Activated CD4-positive, alpha-beta T cell treated with anti-CD3 and anti-CD28 coated beads, Interleukin-2, amount 10 ng/mL, durations not matched to agents 7 days and 5 days (primary cell): ENCODE measurements at regions not wholly inside any gene's neighbourhood (a gene's known extent, or its start where the extent isn't known, plus 50 kb on each side); places are given as distances from the start of the nearest gene placed in this dataset.
A peak's percentile ranks its signal among the peaks of the same experiment; 100 is the strongest.
"Not testable (repeated sequence)": the region's sequence is repeated elsewhere in the genome, so short reads cannot be mapped to it uniquely, and the experiment has no call there.

ENCODE experiments used
- CTCF ChIA-PET: fragments of 350-600 bp; sonication (Branson Sonifier 250); formaldehyde crosslinking; loops from one replicate; lab custom pipeline; 2021; ENCODE audit warnings: antibody characterized with exemption; lab: Charles Lee
- POLR2A ChIA-PET: fragments of 350-600 bp; sonication (Branson Sonifier 250); formaldehyde crosslinking; loops from one replicate; lab custom pipeline; 2021; ENCODE audit warnings: antibody characterized with exemption; lab: Charles Lee
- DNase-seq: peaks from one replicate; pipeline ENCODE4 v3.0.0-alpha.2; 2020
- H3K27ac Mint-ChIP-seq: one replicate; pipeline ENCODE4 v1.8.0; 2021; ENCODE audit warnings: mild to moderate bottlenecking, moderate library complexity, mixed read lengths
- H3K27me3 Mint-ChIP-seq: one replicate; pipeline ENCODE4 v1.8.0; 2021; ENCODE audit warnings: mixed read lengths
- H3K36me3 Mint-ChIP-seq: one replicate; pipeline ENCODE4 v1.8.0; 2021; ENCODE audit warnings: low read depth, mixed read lengths
- H3K4me1 Mint-ChIP-seq: one replicate; pipeline ENCODE4 v1.8.0; 2021; ENCODE audit warnings: mixed read lengths
- H3K4me3 Mint-ChIP-seq: one replicate; pipeline ENCODE4 v1.8.0; 2021; ENCODE audit warnings: mild to moderate bottlenecking, moderate library complexity, mixed read lengths
- H3K9me3 Mint-ChIP-seq: one replicate; pipeline ENCODE4 v1.8.0; 2021; ENCODE audit warnings: mixed read lengths

GRCh38 chr20:28562510-28562898, 2695.0 kb upstream of the DEFB115 start:
- CTCF ChIA-PET = no interaction called here
- H3K27ac Mint-ChIP-seq = no peak overlapping the region
- H3K4me3 Mint-ChIP-seq = no peak overlapping the region
- peaks cover 7% of the 10 kb centered on the region for H3K36me3 Mint-ChIP-seq
- no peaks in the 10 kb centered on the region for H3K4me1 Mint-ChIP-seq
- no peak for DNase-seq
- no peaks in the 10 kb centered on the region for H3K27me3 Mint-ChIP-seq
- H3K9me3 Mint-ChIP-seq = peaks cover 50% of the 10 kb centered on the region
- POLR2A ChIA-PET = no interaction called here

GRCh38 chr20:28562899-28563521, 2694.5 kb upstream of the DEFB115 start:
- H3K9me3 Mint-ChIP-seq = peaks cover 49% of the 10 kb centered on the region
- H3K27me3 Mint-ChIP-seq, CTCF ChIA-PET, H3K27ac Mint-ChIP-seq, H3K4me1 Mint-ChIP-seq, H3K4me3 Mint-ChIP-seq, H3K36me3 Mint-ChIP-seq, DNase-seq, POLR2A ChIA-PET: not testable (repeated sequence)

GRCh38 chr20:28564024-28564423, 2693.4 kb upstream of the DEFB115 start:
- H3K27ac Mint-ChIP-seq, H3K36me3 Mint-ChIP-seq, CTCF ChIA-PET, H3K4me3 Mint-ChIP-seq, DNase-seq, H3K4me1 Mint-ChIP-seq, POLR2A ChIA-PET, H3K27me3 Mint-ChIP-seq: not testable (repeated sequence)
- peaks cover 45% of the 10 kb centered on the region for H3K9me3 Mint-ChIP-seq

DNA sequence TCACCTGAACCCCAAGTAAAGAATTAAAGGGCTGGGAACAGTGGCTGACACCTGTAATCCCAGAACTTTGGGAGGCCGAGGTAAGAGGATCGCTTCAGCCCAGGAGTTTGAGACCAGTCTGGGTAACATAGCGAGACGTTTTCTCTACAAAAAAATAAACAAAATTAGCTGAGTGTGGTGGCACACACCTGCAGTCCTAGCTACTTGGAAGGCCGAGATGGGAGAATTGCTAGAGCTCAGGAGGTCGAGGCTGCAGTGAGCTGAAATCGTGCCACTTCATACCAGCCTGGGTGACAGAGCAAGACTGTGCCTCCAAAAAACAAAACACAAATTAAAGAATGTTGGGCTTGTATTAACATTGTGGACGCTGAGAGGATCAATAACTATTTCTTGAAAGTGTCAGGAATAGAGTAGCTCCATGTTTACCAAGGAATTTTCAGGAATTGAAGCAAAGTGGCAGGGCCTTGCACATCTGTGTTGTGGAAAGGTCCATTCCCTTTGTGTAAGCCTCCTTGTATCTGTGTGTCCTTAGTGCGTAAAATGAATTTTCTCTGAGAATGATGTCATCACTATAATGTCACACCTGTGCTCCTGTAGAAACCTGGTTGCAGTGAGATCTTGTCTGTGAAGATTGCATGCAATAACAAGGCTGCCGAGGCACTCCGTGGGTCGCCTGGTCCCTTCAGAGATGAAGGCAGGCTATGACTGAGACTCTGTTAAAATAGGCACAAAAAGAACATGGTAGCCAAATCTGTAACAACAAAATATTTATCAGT, 2692.6 kb upstream of the DEFB115 start:
- H3K4me3 Mint-ChIP-seq, H3K27me3 Mint-ChIP-seq, H3K27ac Mint-ChIP-seq, CTCF ChIA-PET, DNase-seq, H3K36me3 Mint-ChIP-seq, POLR2A ChIA-PET, H3K4me1 Mint-ChIP-seq: not testable (repeated sequence)
- H3K9me3 Mint-ChIP-seq = peaks cover 42% of the 10 kb centered on the region

DNA sequence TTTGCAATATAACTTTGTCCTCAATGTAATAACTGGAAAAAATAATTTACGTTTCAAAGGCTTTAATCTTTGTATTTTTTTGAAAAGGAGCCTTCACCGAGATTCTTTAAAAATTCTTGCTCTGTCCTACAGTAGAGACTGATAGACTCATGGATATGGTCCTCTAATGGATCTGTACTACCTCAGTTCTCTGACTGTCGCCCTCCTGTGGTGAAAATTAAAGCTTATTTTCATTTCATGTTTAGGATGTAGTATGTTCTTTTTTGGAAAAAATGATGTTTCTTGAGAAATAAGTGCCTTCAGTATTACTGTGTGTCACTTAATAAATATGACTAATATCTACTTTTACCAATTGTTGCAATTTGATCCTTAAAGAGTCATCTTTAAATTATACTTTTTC, 2681.5 kb upstream of the DEFB115 start:
- H3K27me3 Mint-ChIP-seq, H3K4me1 Mint-ChIP-seq, H3K4me3 Mint-ChIP-seq, POLR2A ChIA-PET, H3K27ac Mint-ChIP-seq, CTCF ChIA-PET, DNase-seq: not testable (repeated sequence)
- peaks cover 14% of the 10 kb centered on the region for H3K9me3 Mint-ChIP-seq
- peaks cover 16% of the 10 kb centered on the region for H3K36me3 Mint-ChIP-seq

DNA sequence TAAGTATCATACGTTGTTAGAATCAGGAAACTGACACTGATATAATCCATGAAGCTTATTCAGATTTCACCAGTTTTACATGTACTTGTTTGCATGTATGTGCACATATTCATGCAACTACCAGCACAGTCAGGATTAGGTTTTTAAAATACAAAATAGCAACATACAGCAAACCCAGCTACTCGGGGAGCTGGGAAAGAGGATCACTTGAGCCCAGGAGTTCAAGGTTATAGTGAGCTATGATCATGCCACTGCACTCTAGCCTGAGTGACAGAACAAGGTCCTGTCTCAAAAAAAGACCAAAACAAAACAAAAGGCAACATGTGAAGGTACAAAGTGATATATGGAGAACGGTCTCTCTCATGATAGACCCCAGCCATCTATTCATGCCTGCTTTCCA, 2665.8 kb upstream of the DEFB115 start:
- peaks cover 14% of the 10 kb centered on the region for H3K4me1 Mint-ChIP-seq
- POLR2A ChIA-PET = not testable (repeated sequence)

DNA sequence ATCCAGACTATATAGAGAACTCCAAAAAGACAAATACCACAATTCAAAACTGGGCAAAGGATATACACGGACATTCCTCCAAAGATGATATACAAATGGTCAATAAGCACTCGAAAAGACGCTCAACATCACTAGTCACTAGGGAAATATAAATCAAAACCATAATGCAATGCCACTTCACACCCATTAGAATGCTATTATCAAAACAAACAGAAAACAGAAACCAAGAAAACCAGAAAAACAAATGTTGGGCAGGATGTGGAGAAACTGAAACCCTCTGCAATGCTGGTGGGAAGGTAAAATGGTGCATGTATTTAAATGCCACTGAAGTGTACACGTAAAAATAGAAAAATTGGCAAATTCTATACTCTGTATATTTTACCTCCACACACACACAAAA, 2664.1 kb upstream of the DEFB115 start:
- H3K27me3 Mint-ChIP-seq, DNase-seq, H3K4me3 Mint-ChIP-seq, POLR2A ChIA-PET, CTCF ChIA-PET: not testable (repeated sequence)
- peaks cover 21% of the 10 kb centered on the region for H3K36me3 Mint-ChIP-seq
- peaks cover 19% of the 10 kb centered on the region for H3K4me1 Mint-ChIP-seq
- peak overlapping the region; percentile 76 for H3K27ac Mint-ChIP-seq
- peaks cover 11% of the 10 kb centered on the region for H3K9me3 Mint-ChIP-seq

More for the DNA sequence above, 2665.8 kb upstream of the DEFB115 start:
- H3K9me3 Mint-ChIP-seq, CTCF ChIA-PET, DNase-seq, H3K27ac Mint-ChIP-seq, H3K27me3 Mint-ChIP-seq, H3K4me3 Mint-ChIP-seq: not testable (repeated sequence)
- H3K36me3 Mint-ChIP-seq = peaks cover 17% of the 10 kb centered on the region

- H3K27me3 Mint-ChIP-seq, DNase-seq, CTCF ChIA-PET, POLR2A ChIA-PET, H3K27ac Mint-ChIP-seq, H3K4me3 Mint-ChIP-seq: not testable (repeated sequence)
- Mint-ChIP-seq H3K9me3 (peaks cover 11% of the 10 kb centered on the region), H3K36me3 (peaks cover 18% of the 10 kb centered on the region), H3K4me1 (peaks cover 23% of the 10 kb centered on the region)
These were observed 2663.0 kb upstream of the DEFB115 start for GRCh38 chr20:28594476-28594875.

DNA sequence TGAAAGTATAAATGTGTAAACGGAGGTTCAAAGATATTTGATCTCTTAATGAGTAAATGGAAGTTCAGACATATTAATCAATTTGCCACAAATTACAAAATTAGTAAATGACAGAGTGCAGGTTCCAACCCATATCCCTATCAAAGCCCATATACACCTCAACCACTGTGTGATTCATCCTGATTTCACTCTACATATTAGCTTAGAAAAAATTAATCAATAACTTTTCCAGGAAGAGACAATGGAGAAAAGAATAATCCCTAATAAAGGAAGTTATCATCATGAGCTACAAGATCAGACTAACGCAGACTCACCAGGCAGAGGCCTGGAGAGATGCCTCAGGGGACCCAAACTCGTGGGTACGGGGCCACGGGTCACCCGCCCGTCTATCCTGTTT, 2655.5 kb upstream of the DEFB115 start:
- CTCF ChIA-PET = interaction anchor here (0.6 kb wide), 1 partner anchor 1775 kb away, joined by 3 read pairs; no protein-coding TSS in a partner anchor
- Mint-ChIP-seq H3K4me1 (peaks cover 23% of the 10 kb centered on the region), H3K36me3 (peaks cover 12% of the 10 kb centered on the region), H3K4me3 (peak overlapping the region; percentile 93), H3K27ac (peak overlapping the region; percentile 92)
- DNase-seq, POLR2A ChIA-PET, H3K27me3 Mint-ChIP-seq, H3K9me3 Mint-ChIP-seq: not testable (repeated sequence)

GRCh38 chr20:28602403-28603217, 2654.9 kb upstream of the DEFB115 start:
- Mint-ChIP-seq H3K4me1 (peaks cover 23% of the 10 kb centered on the region), H3K36me3 (peaks cover 12% of the 10 kb centered on the region), H3K4me3 (peak overlapping the region; percentile 93), H3K27ac (peak overlapping the region; percentile 92)
- peak; percentile 84 for DNase-seq
- CTCF ChIA-PET = interaction anchor here (0.6 kb wide), 1 partner anchor 1774 kb away, joined by 3 read pairs; no protein-coding TSS in a partner anchor
- H3K9me3 Mint-ChIP-seq, POLR2A ChIA-PET, H3K27me3 Mint-ChIP-seq: not testable (repeated sequence)

GRCh38 chr20:28603218-28603577, 2654.3 kb upstream of the DEFB115 start:
- peak overlapping the region; percentile 93 for H3K4me3 Mint-ChIP-seq
- POLR2A ChIA-PET, H3K27me3 Mint-ChIP-seq, CTCF ChIA-PET, H3K9me3 Mint-ChIP-seq, DNase-seq, H3K36me3 Mint-ChIP-seq: not testable (repeated sequence)
- H3K27ac Mint-ChIP-seq = peak overlapping the region; percentile 92
- H3K4me1 Mint-ChIP-seq = peaks cover 19% of the 10 kb centered on the region

DNA sequence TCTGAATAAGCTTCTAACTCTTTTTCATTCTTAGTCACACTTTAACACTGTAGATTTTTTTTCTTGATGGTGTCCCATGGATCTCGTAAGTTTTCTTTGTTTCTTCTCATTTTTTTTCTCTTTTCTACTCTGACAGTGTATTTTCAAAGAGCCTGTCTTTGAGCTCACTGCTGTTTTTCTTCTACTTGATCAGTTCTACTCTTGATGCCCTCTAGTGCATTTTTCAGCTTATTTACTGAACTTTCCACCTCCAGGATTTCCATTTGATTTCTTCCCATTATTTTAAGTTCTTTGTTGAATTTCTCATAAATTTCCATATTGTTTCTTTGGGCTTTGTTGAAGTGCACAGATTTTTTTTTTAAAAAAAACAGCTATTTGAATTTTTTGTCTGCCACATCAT, 2641.1 kb upstream of the DEFB115 start:
- no peak overlapping the region for H3K27ac Mint-ChIP-seq
- H3K36me3 Mint-ChIP-seq = peaks cover 4% of the 10 kb centered on the region
- no peak for DNase-seq
- peaks cover 51% of the 10 kb centered on the region for H3K9me3 Mint-ChIP-seq
- no peaks in the 10 kb centered on the region for H3K4me1 Mint-ChIP-seq
- no peaks in the 10 kb centered on the region for H3K27me3 Mint-ChIP-seq
- no peak overlapping the region for H3K4me3 Mint-ChIP-seq
- ChIA-PET CTCF (no interaction called here), POLR2A (no interaction called here)
